ENCODE measurements at regions not wholly inside any gene's neighbourhood (a gene's known extent, or its start where the extent isn't known, plus 50 kb on each side); places are given as distances from the start of the nearest gene placed in this dataset.

- TF ChIP-seq CTCF (IDR thresholded peaks at IDR 0.05) (no peak), POLR2A (IDR thresholded peaks at IDR 0.05; ENCODE audit: low read depth) (no peak)
Measured at GRCh38 chr15:87478687-87479072, 777.9 kb downstream of the NTRK3 start.
